Testis (tissue), 2 donors: ENCODE measurements at regions not wholly inside any gene's neighbourhood (a gene's known extent, or its start where the extent isn't known, plus 50 kb on each side); places are given as distances from the start of the nearest gene placed in this dataset.

Experiments used
- DNase-seq: peaks from one replicate; pipeline ENCODE4 v3.0.0-alpha.2; 2019
- H3K27ac ChIP-seq, 2 donors: fragments of 200-600 bp; sonication (generic); one replicate each; pipeline ENCODE4 v1.5.1; 2019
- H3K27me3 ChIP-seq: fragments of 200-600 bp; sonication (generic); one replicate; pipeline ENCODE4 v1.5.1; 2019
- H3K36me3 ChIP-seq: fragments of 200-600 bp; sonication (generic); one replicate; pipeline ENCODE4 v1.5.1; 2017; ENCODE audit warnings: low read depth; ENCODE audit errors: missing control alignments
- H3K4me1 ChIP-seq: fragments of 200-600 bp; sonication (generic); one replicate; pipeline ENCODE4 v1.5.1; 2019
- H3K4me3 ChIP-seq, 2 donors: fragments of 200-600 bp; sonication (generic); one replicate each; pipeline ENCODE4 v1.5.1; 2017 to 2019
- H3K9me3 ChIP-seq: fragments of 200-600 bp; sonication (generic); one replicate; pipeline ENCODE4 v1.5.1; 2017
- CTCF ChIP-seq, 3 experiments: fragments of 450-650 bp in 2 of 3; fragments of 200-600 bp in 1 of 3; sonication (generic) in 1 of 3; IDR thresholded peaks; one replicate each; pipeline ENCODE4 v1.5.1; 2016 to 2019; ENCODE audit warnings: antibody characterized with exemption in 3 of 3, mild to moderate bottlenecking in 2 of 3, moderate library complexity in 1 of 3
- POLR2A ChIP-seq: fragments of 450-650 bp; IDR thresholded peaks from one replicate; pipeline ENCODE4 v1.6.1; 2017; ENCODE audit warnings: antibody characterized with exemption, mild to moderate bottlenecking, moderate library complexity
- WGBS, 2 donors: methylation state at CpG; one replicate each; pipeline ENCODE4 v1.1.5; 2018; 5-methylcytosine and 5-hydroxymethylcytosine counted together
- intact Hi-C: fragments of 100-400 bp; cut with DNase I; formaldehyde crosslinking; loops from one replicate; pipeline ENCODE4 v1.15.1; 2023; ENCODE audit warnings: low total_unique reads

- H3K4me3 ChIP-seq = no peak overlapping the region
- no peaks in the 10 kb centered on the region for H3K36me3 ChIP-seq
- intact Hi-C loops = no loop called here
Observed at GRCh38 chr3:28912120-28912885, 368.6 kb upstream of the RBMS3 start.

GRCh38 chr3:28915741-28916500 lies 364.9 kb upstream of the RBMS3 start:
- intact Hi-C loops = no loop called here
- TF ChIP-seq CTCF (IDR thresholded peaks at IDR 0.05) (no peak), POLR2A (no peak)
- Histone ChIP-seq H3K27me3 (no peaks in the 10 kb centered on the region), H3K27ac (peak overlapping the region; percentile 47 to 54), H3K36me3 (no peaks in the 10 kb centered on the region), H3K4me1 (peaks cover 6% of the 10 kb centered on the region), H3K4me3 (peak overlapping the region; percentile 5 to 25), H3K9me3 (no peaks in the 10 kb centered on the region)
- 29 to 31% methylated on average over 8 of the region's 8 CpGs for WGBS, 2 donors
- peak; percentile 21 for DNase-seq

More at GRCh38 chr3:28912120-28912885, 368.6 kb upstream of the RBMS3 start:
- Histone ChIP-seq H3K9me3 (no peaks in the 10 kb centered on the region), H3K27ac (no peak overlapping the region), H3K4me1 (peaks cover 6% of the 10 kb centered on the region), H3K27me3 (no peaks in the 10 kb centered on the region)
- TF ChIP-seq CTCF (IDR thresholded peaks at IDR 0.05) (no peak), POLR2A (no peak)
- no peak for DNase-seq
- 66 to 68% methylated on average over 6 of the region's 6 CpGs for WGBS, 2 donors

- no peaks in the 10 kb centered on the region for H3K27me3 ChIP-seq
- WGBS, 2 donors = 27 to 35% methylated on average over 16 of the region's 16 CpGs
- intact Hi-C loops = no loop called here
- H3K27ac ChIP-seq = peak overlapping the region; percentile 47 to 54
- peak; percentile 64 for DNase-seq
- peak overlapping the region; percentile 5 to 25 for H3K4me3 ChIP-seq
- H3K4me1 ChIP-seq = peaks cover 6% of the 10 kb centered on the region
- H3K36me3 ChIP-seq = no peaks in the 10 kb centered on the region
- no peaks in the 10 kb centered on the region for H3K9me3 ChIP-seq
- TF ChIP-seq CTCF (IDR thresholded peaks at IDR 0.05) (peak; percentile 26 to 34 (median 33)), POLR2A (no peak)
Observed at GRCh38 chr3:28916713-28917499, 364.0 kb upstream of the RBMS3 start.

GRCh38 chr3:28917895-28918475 lies 362.9 kb upstream of the RBMS3 start:
- Histone ChIP-seq H3K4me3 (no peak overlapping the region), H3K27me3 (no peaks in the 10 kb centered on the region), H3K27ac (no peak overlapping the region), H3K36me3 (no peaks in the 10 kb centered on the region), H3K4me1 (peaks cover 6% of the 10 kb centered on the region), H3K9me3 (no peaks in the 10 kb centered on the region)
- intact Hi-C loops = no loop called here
- no peak for TF ChIP-seq CTCF (IDR thresholded peaks at IDR 0.05)
- no peak for TF ChIP-seq POLR2A
- 83 to 95% methylated on average over 4 of the region's 4 CpGs for WGBS, 2 donors
- no peak for DNase-seq
